Activated CD4-positive, alpha-beta T cell treated with anti-CD3 and anti-CD28 coated beads, Interleukin-2, amount 10 ng/mL, durations not matched to agents 24 days and 14 days (primary cell): ENCODE measurements at regions not wholly inside any gene's neighbourhood (a gene's known extent, or its start where the extent isn't known, plus 50 kb on each side); places are given as distances from the start of the nearest gene placed in this dataset.

Experiments used
- DNase-seq: peaks from one replicate; pipeline ENCODE4 v3.0.0; 2022
- H3K27ac Mint-ChIP-seq: one replicate; pipeline ENCODE4 v1.8.0; 2022; ENCODE audit warnings: mild to moderate bottlenecking, mixed read lengths
- H3K27me3 Mint-ChIP-seq: one replicate; pipeline ENCODE4 v1.8.0; 2022; ENCODE audit warnings: mixed read lengths
- H3K36me3 Mint-ChIP-seq: one replicate; pipeline ENCODE4 v1.8.0; 2022; ENCODE audit warnings: low read depth, mild to moderate bottlenecking, mixed read lengths
- H3K4me1 Mint-ChIP-seq: one replicate; pipeline ENCODE4 v1.8.0; 2021; ENCODE audit warnings: mixed read lengths
- H3K4me3 Mint-ChIP-seq: one replicate; pipeline ENCODE4 v1.8.0; 2022; ENCODE audit warnings: mild to moderate bottlenecking, moderate library complexity, mixed read lengths
- H3K9me3 Mint-ChIP-seq: one replicate; pipeline ENCODE4 v1.8.0; 2021; ENCODE audit warnings: mixed read lengths
- intact Hi-C: fragments of 100-400 bp; cut with micrococcal nuclease; formaldehyde crosslinking; loops from one replicate; pipeline ENCODE4 v1.15.1; 2023

DNA sequence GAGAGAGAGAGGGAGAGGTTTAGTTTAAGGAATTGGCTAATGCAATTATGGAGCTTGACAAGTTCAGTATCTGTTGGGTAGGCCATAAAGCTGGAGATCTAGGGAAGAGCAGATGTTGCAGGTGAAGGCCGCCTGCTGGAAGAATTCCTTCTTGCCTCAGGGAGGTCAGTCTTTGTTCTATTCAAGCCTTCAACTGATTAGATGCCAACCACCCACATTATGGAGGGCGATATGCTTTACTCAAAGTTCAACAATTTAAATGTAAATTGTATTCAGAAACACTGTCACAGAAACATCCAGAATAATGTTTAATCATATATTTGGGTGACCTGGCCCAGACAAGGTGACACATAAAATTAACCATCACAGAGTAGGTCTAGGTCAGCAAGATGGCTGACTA is 51.7 kb upstream of the SSBP2 start:
- peaks cover 10% of the 10 kb centered on the region for H3K27me3 Mint-ChIP-seq
- intact Hi-C loops: no loop called here
- DNase-seq: no peak
- H3K36me3 Mint-ChIP-seq: no peaks in the 10 kb centered on the region
- H3K4me1 Mint-ChIP-seq: peaks cover 7% of the 10 kb centered on the region
- no peak overlapping the region for H3K27ac Mint-ChIP-seq
- no peak overlapping the region for H3K4me3 Mint-ChIP-seq
- peaks cover 25% of the 10 kb centered on the region for H3K9me3 Mint-ChIP-seq

DNA sequence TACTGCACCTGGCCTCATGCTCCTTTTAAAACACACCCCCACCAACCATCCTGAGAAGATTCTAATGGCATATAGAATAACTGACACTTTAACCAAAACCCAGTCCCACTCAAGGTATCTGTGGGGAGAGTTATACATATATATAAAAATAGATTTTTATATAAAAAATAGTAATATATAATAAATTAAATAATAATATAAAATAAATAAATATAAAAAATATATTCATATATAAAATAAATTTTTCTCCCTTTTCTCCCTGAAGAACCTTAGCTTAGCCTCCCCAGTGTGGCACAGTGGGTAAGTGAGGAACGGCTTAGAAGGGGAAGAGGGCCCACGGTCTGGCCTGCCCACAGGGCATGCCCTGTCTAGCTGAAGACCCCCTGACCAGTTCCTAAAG is 51.1 kb upstream of the SSBP2 start:
- Mint-ChIP-seq H3K4me1 (peaks cover 7% of the 10 kb centered on the region), H3K27ac (no peak overlapping the region), H3K4me3 (no peak overlapping the region), H3K9me3 (peaks cover 19% of the 10 kb centered on the region), H3K27me3 (peaks cover 8% of the 10 kb centered on the region), H3K36me3 (no peaks in the 10 kb centered on the region)
- intact Hi-C loops: no loop called here
- peak; percentile 25 for DNase-seq

DNA sequence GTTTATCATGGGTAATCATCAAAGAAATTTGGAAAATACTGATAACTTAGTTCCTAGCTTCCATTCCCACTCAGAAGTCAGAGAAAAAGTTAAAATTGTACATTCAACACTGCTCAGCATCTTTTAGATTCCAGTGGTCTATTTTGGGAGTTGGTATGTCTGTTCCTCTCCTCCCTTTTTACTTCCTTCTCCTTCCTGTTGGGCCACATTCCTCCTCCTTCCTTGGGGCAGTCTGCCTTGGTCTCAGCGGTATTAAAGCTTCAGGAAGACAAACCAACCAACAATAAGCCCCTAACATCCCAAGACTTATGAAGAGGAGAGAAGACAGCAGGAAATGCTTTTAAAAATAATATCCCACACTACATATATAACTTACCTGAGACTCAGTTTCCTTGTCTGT is 49.9 kb upstream of the SSBP2 start:
- Mint-ChIP-seq H3K9me3 (peaks cover 8% of the 10 kb centered on the region), H3K4me1 (peaks cover 7% of the 10 kb centered on the region), H3K27me3 (peaks cover under 1% of the 10 kb centered on the region), H3K27ac (no peak overlapping the region), H3K36me3 (no peaks in the 10 kb centered on the region), H3K4me3 (no peak overlapping the region)
- intact Hi-C loops: no loop called here
- DNase-seq: no peak
